Adipocyte (in vitro differentiated cells): ENCODE measurements at regions not wholly inside any gene's neighbourhood (a gene's known extent, or its start where the extent isn't known, plus 50 kb on each side); places are given as distances from the start of the nearest gene placed in this dataset.
"Not testable (repeated sequence)": the region's sequence is repeated elsewhere in the genome, so short reads cannot be mapped to it uniquely, and the experiment has no call there.

Source experiments
- DNase-seq: peaks from one replicate; pipeline ENCODE4 v3.0.0-alpha.2; 2015; ENCODE audit warnings: low read depth
- H3K27me3 ChIP-seq: replicated peaks from 2 replicates; pipeline ENCODE4 v1.7.0; 2013; ENCODE audit warnings: mild to moderate bottlenecking, low read length, moderate library complexity; ENCODE audit not compliant: control insufficient read depth, insufficient read depth
- H3K36me3 ChIP-seq: 2 replicates; pipeline ENCODE4 v1.7.0; 2013; ENCODE audit warnings: low read length, mild to moderate bottlenecking, moderate library complexity; ENCODE audit not compliant: control insufficient read depth, insufficient read depth, severe bottlenecking
- H3K4me1 ChIP-seq: 2 replicates; pipeline ENCODE4 v1.7.0; 2013; ENCODE audit warnings: mild to moderate bottlenecking, low read length, moderate library complexity; ENCODE audit not compliant: control insufficient read depth, insufficient read depth
- H3K4me3 ChIP-seq: 2 replicates; pipeline ENCODE4 v1.7.0; 2013; ENCODE audit warnings: mild to moderate bottlenecking, low read length, moderate library complexity
- H3K9ac ChIP-seq: 2 replicates; pipeline ENCODE4 v1.7.0; 2013; ENCODE audit warnings: mild to moderate bottlenecking, low read length, moderate library complexity
- H3K9me3 ChIP-seq: 2 replicates; pipeline ENCODE4 v1.7.0; 2013; ENCODE audit warnings: mild to moderate bottlenecking, low read length, moderate library complexity; ENCODE audit not compliant: control insufficient read depth

DNA sequence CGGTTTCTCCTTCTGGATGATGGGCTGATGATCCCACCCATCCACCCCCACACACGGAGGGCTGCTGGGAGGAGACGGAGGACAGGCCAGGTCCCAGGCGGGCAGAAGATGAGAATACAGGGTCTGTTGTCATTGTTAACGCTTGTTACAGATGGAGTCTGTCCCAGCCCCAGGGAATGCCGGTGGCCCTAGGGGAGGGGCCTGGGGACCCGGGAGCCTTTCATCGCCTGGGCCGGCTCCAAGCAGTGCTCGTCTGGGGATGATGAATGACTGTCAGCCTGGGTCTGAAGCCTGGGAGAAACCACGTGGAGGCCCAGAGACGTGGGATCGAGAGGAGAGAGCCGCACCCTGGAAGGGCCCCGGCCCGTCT is 69.2 kb downstream of the UNCX start:
- peaks cover 48% of the 10 kb centered on the region for H3K27me3 ChIP-seq
- no peaks in the 10 kb centered on the region for H3K36me3 ChIP-seq
- H3K4me1 ChIP-seq, result no peaks in the 10 kb centered on the region
- H3K4me3 ChIP-seq, result no peak overlapping the region
- no peaks in the 10 kb centered on the region for H3K9me3 ChIP-seq
- no peak for DNase-seq
- H3K9ac ChIP-seq, result no peak overlapping the region

GRCh38 chr7:1302936-1303335 is 70.3 kb downstream of the UNCX start:
- Histone ChIP-seq H3K36me3 (no peaks in the 10 kb centered on the region), H3K9ac (no peak overlapping the region), H3K9me3 (no peaks in the 10 kb centered on the region), H3K4me3 (no peak overlapping the region), H3K4me1 (no peaks in the 10 kb centered on the region), H3K27me3 (peaks cover 38% of the 10 kb centered on the region)
- no peak for DNase-seq

- peaks cover 29% of the 10 kb centered on the region for H3K27me3 ChIP-seq
- H3K4me3 ChIP-seq, H3K36me3 ChIP-seq, H3K4me1 ChIP-seq, H3K9ac ChIP-seq, H3K9me3 ChIP-seq, DNase-seq: not testable (repeated sequence)
These were observed 71.3 kb downstream of the UNCX start for GRCh38 chr7:1304011-1304410.

GRCh38 chr7:1305873-1306272 is 73.2 kb downstream of the UNCX start:
- peaks cover 3% of the 10 kb centered on the region for H3K9me3 ChIP-seq
- H3K9ac ChIP-seq, result no peak overlapping the region
- no peaks in the 10 kb centered on the region for H3K4me1 ChIP-seq
- H3K36me3 ChIP-seq, result no peaks in the 10 kb centered on the region
- no peak overlapping the region for H3K4me3 ChIP-seq
- DNase-seq, result no peak
- peaks cover 18% of the 10 kb centered on the region for H3K27me3 ChIP-seq

- H3K27me3 ChIP-seq, result peaks cover 1% of the 10 kb centered on the region
- H3K9me3 ChIP-seq, result peaks cover 9% of the 10 kb centered on the region
These were observed 75.2 kb downstream of the UNCX start for GRCh38 chr7:1307828-1308227.

GRCh38 chr7:1309290-1309689 is 76.6 kb downstream of the UNCX start:
- Histone ChIP-seq H3K4me3 (no peak overlapping the region), H3K36me3 (no peaks in the 10 kb centered on the region), H3K27me3 (no peaks in the 10 kb centered on the region), H3K9ac (no peak overlapping the region), H3K4me1 (no peaks in the 10 kb centered on the region), H3K9me3 (peaks cover 10% of the 10 kb centered on the region)
- no peak for DNase-seq

More at GRCh38 chr7:1307828-1308227, 75.2 kb downstream of the UNCX start:
- Histone ChIP-seq H3K4me1 (no peaks in the 10 kb centered on the region), H3K36me3 (no peaks in the 10 kb centered on the region), H3K9ac (no peak overlapping the region), H3K4me3 (no peak overlapping the region)
- no peak for DNase-seq

DNA sequence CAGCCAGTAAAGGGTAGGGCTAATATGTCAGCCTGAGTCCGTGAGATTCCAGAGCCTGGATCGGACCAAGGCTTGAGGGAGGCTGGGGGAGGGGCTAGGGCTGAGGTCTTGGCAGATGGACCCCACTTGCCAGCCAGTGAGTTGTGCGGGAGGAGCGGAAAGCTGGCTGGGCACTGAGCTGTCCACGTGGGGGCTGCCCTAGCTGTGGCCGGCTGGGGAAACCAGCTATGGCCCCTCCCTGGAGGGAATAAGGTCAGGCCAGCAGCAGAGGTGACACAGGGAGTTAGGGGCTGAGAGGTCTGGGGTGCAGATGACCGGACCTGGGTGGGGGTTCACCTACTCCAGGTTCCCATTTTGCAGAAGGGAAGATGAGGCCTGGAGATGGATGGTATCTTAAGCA is 77.3 kb downstream of the UNCX start:
- H3K9me3 ChIP-seq, result peaks cover 10% of the 10 kb centered on the region
- no peak overlapping the region for H3K4me3 ChIP-seq
- no peaks in the 10 kb centered on the region for H3K27me3 ChIP-seq
- no peak for DNase-seq
- no peak overlapping the region for H3K9ac ChIP-seq
- H3K4me1 ChIP-seq, result no peaks in the 10 kb centered on the region
- no peaks in the 10 kb centered on the region for H3K36me3 ChIP-seq

- Histone ChIP-seq H3K9ac (no peak overlapping the region), H3K4me1 (no peaks in the 10 kb centered on the region), H3K4me3 (no peak overlapping the region), H3K36me3 (no peaks in the 10 kb centered on the region), H3K9me3 (peaks cover 10% of the 10 kb centered on the region), H3K27me3 (no peaks in the 10 kb centered on the region)
- no peak for DNase-seq
These were observed 78.3 kb downstream of the UNCX start for GRCh38 chr7:1310936-1311335.

DNA sequence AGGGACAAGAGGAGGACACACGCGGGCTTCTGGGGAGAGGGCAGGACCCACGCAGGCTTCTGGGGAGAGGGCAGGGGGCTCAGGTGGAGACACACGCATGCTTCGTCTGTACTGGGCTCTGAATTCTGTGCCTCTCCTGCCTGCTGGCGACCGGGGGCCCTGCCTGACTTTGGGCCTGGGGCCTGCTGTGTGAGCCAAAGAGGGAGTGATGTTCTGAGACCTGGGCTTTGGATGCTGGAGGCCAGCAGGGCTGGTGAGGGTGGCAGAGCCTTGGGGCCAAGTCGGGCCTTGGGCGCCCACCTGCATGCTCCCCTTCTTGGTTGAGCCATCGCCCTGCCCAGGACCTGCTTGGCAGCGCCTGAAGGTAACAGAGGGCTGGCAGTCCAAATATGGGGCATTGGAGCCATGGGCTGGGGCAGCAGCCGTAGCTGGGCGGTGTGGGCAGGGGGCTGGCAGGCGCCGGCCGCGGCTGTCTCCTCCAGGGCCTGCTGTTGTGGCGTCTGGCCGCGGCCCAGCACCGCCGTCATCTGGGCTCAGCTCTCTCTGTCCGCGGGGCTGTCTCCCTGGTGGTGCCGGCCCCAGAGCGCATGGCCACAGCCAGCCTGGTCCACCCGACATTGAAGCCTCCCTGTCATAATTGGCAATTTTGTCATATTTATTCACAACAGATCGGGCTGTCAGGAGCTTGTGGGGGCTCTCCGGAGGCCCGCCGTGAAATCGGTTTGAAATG is 78.9 kb downstream of the UNCX start:
- DNase-seq, result no peak
- Histone ChIP-seq H3K4me3 (no peak overlapping the region), H3K4me1 (no peaks in the 10 kb centered on the region), H3K9me3 (peaks cover 10% of the 10 kb centered on the region), H3K36me3 (no peaks in the 10 kb centered on the region), H3K9ac (no peak overlapping the region), H3K27me3 (no peaks in the 10 kb centered on the region)

GRCh38 chr7:1312136-1313070 is 79.7 kb downstream of the UNCX start:
- no peaks in the 10 kb centered on the region for H3K36me3 ChIP-seq
- H3K9ac ChIP-seq, result no peak overlapping the region
- H3K4me3 ChIP-seq, result no peak overlapping the region
- no peaks in the 10 kb centered on the region for H3K27me3 ChIP-seq
- no peaks in the 10 kb centered on the region for H3K4me1 ChIP-seq
- peaks cover 10% of the 10 kb centered on the region for H3K9me3 ChIP-seq
- no peak for DNase-seq

- Histone ChIP-seq H3K27me3 (peaks cover under 1% of the 10 kb centered on the region), H3K9ac (no peak overlapping the region), H3K4me1 (no peaks in the 10 kb centered on the region), H3K4me3 (no peak overlapping the region), H3K36me3 (no peaks in the 10 kb centered on the region), H3K9me3 (peaks cover 9% of the 10 kb centered on the region)
- DNase-seq, result no peak
These were observed 80.9 kb downstream of the UNCX start for GRCh38 chr7:1313613-1314012.
